GM12878 (cell line): ENCODE measurements at regions not wholly inside any gene's neighbourhood (a gene's known extent, or its start where the extent isn't known, plus 50 kb on each side); places are given as distances from the start of the nearest gene placed in this dataset.
A peak's percentile ranks its signal among the peaks of the same experiment; 100 is the strongest.

ENCODE experiments used
- ATAC-seq: fragments of 200-7000 bp; cut with Tn5 transposase; 3 replicates; pipeline ENCODE4 v1.9.1; 2020; ENCODE audit warnings: mild to moderate bottlenecking, moderate library complexity
- BruUV-seq: library from RNA; stranded (reverse); fragments of 400-500 nt; replicated peaks from 2 replicates; lab custom pipeline; 2021; lab: Mats Ljungman, UMichigan
- CTCF ChIA-PET: fragments of 300-600 bp; sonication (Branson Sonifier 250); formaldehyde crosslinking; extraction: SDS; loops from one replicate; lab custom pipeline; 2021; ENCODE audit warnings: inconsistent platforms; lab: Yijun Ruan, JAX
- POLR2A ChIA-PET: fragments of 350-600 bp; formaldehyde crosslinking; extraction: SDS; loops from one replicate; lab custom pipeline; 2021; ENCODE audit warnings: inconsistent platforms; lab: Charles Lee
- RAD21 ChIA-PET: fragments of 300-600 bp; sonication (Branson Sonifier 250); formaldehyde crosslinking; loops from one replicate; lab custom pipeline; 2023; ENCODE audit warnings: antibody characterized with exemption; ENCODE audit not compliant: unreplicated experiment; lab: Charles Lee
- SMC1A ChIA-PET: fragments of 300-600 bp; sonication (Branson Sonifier 250); formaldehyde crosslinking; loops from one replicate; lab custom pipeline; 2023; ENCODE audit not compliant: unreplicated experiment, uncharacterized antibody; lab: Charles Lee
- DNase-seq: peaks from one replicate; pipeline ENCODE4 v3.0.0-alpha.2; 2011; ENCODE audit warnings: low read depth, low spot score
- FAIRE-seq: peaks from 3 replicates; lab custom pipeline; 2011; peaks lifted over from hg19 to GRCh38; lab: Jason Lieb, UNC
- H2AFZ ChIP-seq: 2 replicates; pipeline ENCODE4 v1.6.0; 2011; ENCODE audit warnings: low read depth, low read length, control low read depth; ENCODE audit not compliant: control insufficient read depth
- H3K27ac ChIP-seq: 2 replicates; pipeline ENCODE4 v1.5.1; 2011; ENCODE audit warnings: control low read depth; ENCODE audit not compliant: control insufficient read depth, insufficient read depth
- H3K27me3 ChIP-seq, 2 experiments: replicated peaks in 1 of 2; 2 replicates each; pipeline versions ENCODE4 v1.6.0 to v1.6.1; 2011; ENCODE audit warnings: low read length in 1 of 2; ENCODE audit not compliant: control insufficient read depth in 2 of 2, insufficient read depth in 2 of 2
- H3K36me3 ChIP-seq, 2 experiments: 2 replicates each; pipeline ENCODE4 v1.5.1; 2011; ENCODE audit warnings: low read length in 1 of 2; ENCODE audit not compliant: control insufficient read depth in 2 of 2, insufficient read depth in 2 of 2
- H3K4me1 ChIP-seq: 2 replicates; pipeline ENCODE4 v1.6.1; 2011; ENCODE audit warnings: mild to moderate bottlenecking, low read length, moderate library complexity, mixed read lengths; ENCODE audit not compliant: control insufficient read depth, insufficient read depth
- H3K4me2 ChIP-seq: 2 replicates; pipeline ENCODE4 v1.6.0; 2011; ENCODE audit warnings: control low read depth; ENCODE audit not compliant: control insufficient read depth, insufficient read depth
- H3K4me3 ChIP-seq: fragments of 200-600 bp; sonication (generic); 2 replicates; pipeline ENCODE4 v1.5.1; 2016
- H3K79me2 ChIP-seq: 2 replicates; pipeline ENCODE4 v1.6.0; 2011; ENCODE audit warnings: low read length; ENCODE audit not compliant: control insufficient read depth, insufficient read depth
- H3K9ac ChIP-seq: 2 replicates; pipeline ENCODE4 v1.8.0; 2011; ENCODE audit warnings: low read length, control low read depth, mixed read lengths; ENCODE audit not compliant: control insufficient read depth, insufficient read depth
- H3K9me3 ChIP-seq: replicated peaks from 3 replicates; pipeline ENCODE4 v1.5.1; 2011; ENCODE audit warnings: mild to moderate bottlenecking, low read length; ENCODE audit not compliant: control insufficient read depth, insufficient read depth
- H4K20me1 ChIP-seq: 2 replicates; pipeline ENCODE4 v1.6.0; 2011; ENCODE audit not compliant: control insufficient read depth, insufficient read depth
- E2F8 ChIP-seq: fragments of 450-650 bp; IDR thresholded peaks from 2 replicates; pipeline ENCODE4 v1.6.1; 2018; ENCODE audit warnings: mild to moderate bottlenecking, low read depth, moderate library complexity; ENCODE audit not compliant: partially characterized antibody
- EED ChIP-seq: sonication (generic); IDR thresholded peaks from 2 replicates; pipeline ENCODE4 v1.6.1; 2016; ENCODE audit warnings: antibody characterized with exemption, low read depth
- EP300 ChIP-seq, 2 experiments: fragments of 150-350 bp in 1 of 2; IDR thresholded peaks; 2 replicates each; pipeline ENCODE4 v1.6.1; 2011 to 2012; ENCODE audit warnings: low read depth in 2 of 2, low read length in 2 of 2, borderline replicate concordance in 1 of 2, improper control_type of control experiment in 1 of 2, inconsistent platforms in 1 of 2; ENCODE audit not compliant: control insufficient read depth in 1 of 2
- HCFC1 ChIP-seq: fragments of 150-350 bp; IDR thresholded peaks from 2 replicates; pipeline ENCODE4 v1.6.1; 2014; ENCODE audit warnings: low read length
- MTA2 ChIP-seq: fragments of 450-650 bp; IDR thresholded peaks from 2 replicates; pipeline ENCODE4 v1.6.1; 2016; ENCODE audit warnings: low read depth, mild to moderate bottlenecking, moderate library complexity
- NFIC ChIP-seq: IDR thresholded peaks from 2 replicates; pipeline ENCODE4 v1.6.1; 2012; ENCODE audit warnings: low read depth, mild to moderate bottlenecking, inconsistent platforms, low read length, moderate library complexity
- RAD21 ChIP-seq: IDR thresholded peaks from 2 replicates; pipeline ENCODE4 v1.6.1; 2011; ENCODE audit warnings: mild to moderate bottlenecking, low read depth, low read length, moderate library complexity; ENCODE audit not compliant: insufficient read depth
- RBBP5 ChIP-seq: fragments of 200-600 bp; sonication (generic); conservative IDR thresholded peaks from 2 replicates; pipeline ENCODE4 v1.6.1; 2016
- RELB ChIP-seq: fragments of 450-650 bp; IDR thresholded peaks from 2 replicates; pipeline ENCODE4 v1.6.1; 2017; ENCODE audit warnings: low read depth, mild to moderate bottlenecking, moderate library complexity
- TCF3 ChIP-seq: IDR thresholded peaks from 2 replicates; pipeline ENCODE4 v1.6.1; 2012; ENCODE audit warnings: low read depth, mild to moderate bottlenecking, low read length, borderline replicate concordance; ENCODE audit not compliant: insufficient read depth
- WRNIP1 ChIP-seq: IDR thresholded peaks from 2 replicates; pipeline ENCODE4 v1.6.1; 2011; ENCODE audit warnings: low read depth, low read length, improper control_type of control experiment, borderline replicate concordance
- YBX1 ChIP-seq: fragments of 450-650 bp; IDR thresholded peaks from 2 replicates; pipeline ENCODE4 v1.6.1; 2016; ENCODE audit warnings: antibody characterized with exemption
- ZNF384 ChIP-seq: IDR thresholded peaks from 2 replicates; pipeline ENCODE4 v1.6.1; 2012; ENCODE audit warnings: low read depth, mild to moderate bottlenecking, low read length, improper control_type of control experiment, borderline replicate concordance
- WGBS: methylation state at CpG from one replicate; pipeline ENCODE4 v1.1.6; 2016; ENCODE audit warnings: low lambda C conversion rate; ENCODE audit not compliant: insufficient replicate concordance, insufficient coverage; ENCODE audit errors: missing lambda C conversion rate; 5-methylcytosine and 5-hydroxymethylcytosine counted together
- in situ Hi-C: fragments of 300-500 bp; cut with MboI; formaldehyde crosslinking; loops from 9 replicates; pipeline ENCODE4 v1.14.3; 2018; ENCODE audit warnings: mixed read lengths
- intact Hi-C: fragments of 100-400 bp; cut with micrococcal nuclease; formaldehyde crosslinking; loops from one replicate; pipeline ENCODE4 v1.14.2; 2022; ENCODE audit not compliant: unreplicated experiment
- TF ChIP-seq, protein P1 (sequence below): fragments of 450-650 bp; IDR thresholded peaks from 2 replicates; pipeline ENCODE4 v1.6.1; 2017; ENCODE audit warnings: mild to moderate bottlenecking, low read depth, inconsistent platforms; ENCODE audit not compliant: poor library complexity, severe bottlenecking

DNA sequence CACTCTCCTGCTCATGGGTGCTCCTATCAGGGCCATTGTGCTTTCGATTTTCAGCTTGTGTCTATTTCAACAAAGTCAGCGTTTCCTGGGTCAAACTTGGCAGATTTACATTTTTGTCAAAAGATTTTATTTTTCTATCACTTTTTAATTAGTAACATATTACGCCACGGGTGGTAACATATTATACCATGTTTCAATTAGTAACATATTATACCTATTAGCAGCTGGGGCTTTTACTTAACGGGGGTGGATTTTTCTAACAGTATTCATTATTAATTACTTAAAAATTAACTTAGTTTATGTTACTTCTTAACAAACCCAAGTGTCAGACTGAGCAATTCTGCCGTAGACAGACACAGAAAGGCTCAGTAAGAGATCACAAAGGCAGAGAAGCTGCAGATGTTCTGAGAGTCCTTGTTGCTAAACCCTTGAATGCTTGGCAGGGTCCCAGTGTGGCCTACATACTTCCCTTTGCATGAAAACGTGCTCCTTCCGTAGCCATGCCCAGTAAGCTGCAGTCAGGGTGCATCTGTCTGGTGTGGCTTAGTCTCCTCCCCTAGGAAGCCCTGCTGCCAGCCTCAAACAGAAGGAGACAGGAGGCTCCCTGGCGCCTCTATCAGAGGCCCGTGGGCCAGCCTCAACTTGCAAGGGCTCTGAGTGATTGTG is 263.1 kb upstream of the CXCL12 start:
- 25% methylated on average over 10 of the region's 10 CpGs for WGBS
- no peaks in the 10 kb centered on the region for H3K27me3 ChIP-seq
- no peaks in the 10 kb centered on the region for H3K79me2 ChIP-seq
- in situ Hi-C loops (no loop called here), intact Hi-C loops (no loop called here)
- ChIA-PET SMC1A (no interaction called here), RAD21 (no interaction called here), CTCF (no interaction called here), POLR2A (no interaction called here)
- peak; percentile 52 for ATAC-seq
- no peak overlapping the region for H3K9ac ChIP-seq
- no peaks in the 10 kb centered on the region for H4K20me1 ChIP-seq
- H3K36me3 ChIP-seq, result no peaks in the 10 kb centered on the region
- H3K4me3 ChIP-seq, result no peak overlapping the region
- H2AFZ ChIP-seq, result no peak overlapping the region
- no peak overlapping the region for H3K27ac ChIP-seq
- no peaks in the 10 kb centered on the region for H3K4me1 ChIP-seq
- no peak for TF ChIP-seq RELB
- no peak for TF ChIP-seq TCF3
- no peak for TF ChIP-seq EED
- TF ChIP-seq YBX1, result no peak
- TF ChIP-seq ZNF384, result no peak
- no peak for TF ChIP-seq HCFC1
- TF ChIP-seq WRNIP1, result no peak
- no peak for TF ChIP-seq E2F8
- no peak for TF ChIP-seq RAD21
- TF ChIP-seq MTA2, result no peak
- TF ChIP-seq NFIC, result no peak
- no peak for TF ChIP-seq RBBP5
- TF ChIP-seq, protein P1, sequence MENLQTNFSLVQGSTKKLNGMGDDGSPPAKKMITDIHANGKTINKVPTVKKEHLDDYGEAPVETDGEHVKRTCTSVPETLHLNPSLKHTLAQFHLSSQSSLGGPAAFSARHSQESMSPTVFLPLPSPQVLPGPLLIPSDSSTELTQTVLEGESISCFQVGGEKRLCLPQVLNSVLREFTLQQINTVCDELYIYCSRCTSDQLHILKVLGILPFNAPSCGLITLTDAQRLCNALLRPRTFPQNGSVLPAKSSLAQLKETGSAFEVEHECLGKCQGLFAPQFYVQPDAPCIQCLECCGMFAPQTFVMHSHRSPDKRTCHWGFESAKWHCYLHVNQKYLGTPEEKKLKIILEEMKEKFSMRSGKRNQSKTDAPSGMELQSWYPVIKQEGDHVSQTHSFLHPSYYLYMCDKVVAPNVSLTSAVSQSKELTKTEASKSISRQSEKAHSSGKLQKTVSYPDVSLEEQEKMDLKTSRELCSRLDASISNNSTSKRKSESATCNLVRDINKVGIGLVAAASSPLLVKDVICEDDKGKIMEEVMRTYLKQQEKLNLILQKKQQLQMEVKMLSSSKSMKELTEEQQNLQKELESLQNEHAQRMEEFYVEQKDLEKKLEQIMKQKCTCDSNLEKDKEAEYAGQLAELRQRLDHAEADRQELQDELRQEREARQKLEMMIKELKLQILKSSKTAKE, result no peak
- no peak for TF ChIP-seq EP300 (IDR thresholded peaks at IDR 0.05; ENCODE audit: borderline replicate concordance in 1 of 2, control insufficient read depth in 1 of 2, low read depth in 2 of 2, low read length in 2 of 2)
- no peak for FAIRE-seq
- DNase-seq, result peak; percentile 27
- H3K9me3 ChIP-seq, result no peaks in the 10 kb centered on the region
- BruUV-seq, result no TSS peak
- H3K4me2 ChIP-seq, result no peak overlapping the region
